ENCODE measurements at regions not wholly inside any gene's neighbourhood (a gene's known extent, or its start where the extent isn't known, plus 50 kb on each side); places are given as distances from the start of the nearest gene placed in this dataset.

DNA sequence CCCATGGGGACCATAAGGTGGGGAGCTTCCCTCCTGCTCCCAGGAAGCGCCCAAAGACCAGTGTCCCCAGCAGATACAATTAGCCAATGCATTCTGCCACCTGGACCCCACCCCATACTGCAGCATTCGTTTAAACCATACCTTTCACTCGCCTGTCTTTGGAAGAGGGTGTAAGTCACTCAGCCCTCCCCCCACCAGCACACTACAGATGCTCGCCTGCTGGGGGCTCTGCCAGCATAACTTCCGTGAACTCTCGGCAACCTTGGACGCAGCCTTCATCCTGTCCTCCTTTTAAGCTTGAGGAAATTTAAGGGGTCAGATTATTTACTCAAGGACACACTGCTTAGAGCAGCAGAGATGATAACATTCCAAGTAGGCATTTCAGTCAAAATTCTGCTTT, 94.4 kb upstream of the NAA20 start:
- H4K20me1 ChIP-seq (ENCODE audit: insufficient read depth, low read length): no peaks in the 10 kb centered on the region
- no peak for TF ChIP-seq EZH2 (IDR thresholded peaks at IDR 0.05; ENCODE audit: borderline replicate concordance, low read depth, low read length, severe bottlenecking)
- TF ChIP-seq, protein P1, sequence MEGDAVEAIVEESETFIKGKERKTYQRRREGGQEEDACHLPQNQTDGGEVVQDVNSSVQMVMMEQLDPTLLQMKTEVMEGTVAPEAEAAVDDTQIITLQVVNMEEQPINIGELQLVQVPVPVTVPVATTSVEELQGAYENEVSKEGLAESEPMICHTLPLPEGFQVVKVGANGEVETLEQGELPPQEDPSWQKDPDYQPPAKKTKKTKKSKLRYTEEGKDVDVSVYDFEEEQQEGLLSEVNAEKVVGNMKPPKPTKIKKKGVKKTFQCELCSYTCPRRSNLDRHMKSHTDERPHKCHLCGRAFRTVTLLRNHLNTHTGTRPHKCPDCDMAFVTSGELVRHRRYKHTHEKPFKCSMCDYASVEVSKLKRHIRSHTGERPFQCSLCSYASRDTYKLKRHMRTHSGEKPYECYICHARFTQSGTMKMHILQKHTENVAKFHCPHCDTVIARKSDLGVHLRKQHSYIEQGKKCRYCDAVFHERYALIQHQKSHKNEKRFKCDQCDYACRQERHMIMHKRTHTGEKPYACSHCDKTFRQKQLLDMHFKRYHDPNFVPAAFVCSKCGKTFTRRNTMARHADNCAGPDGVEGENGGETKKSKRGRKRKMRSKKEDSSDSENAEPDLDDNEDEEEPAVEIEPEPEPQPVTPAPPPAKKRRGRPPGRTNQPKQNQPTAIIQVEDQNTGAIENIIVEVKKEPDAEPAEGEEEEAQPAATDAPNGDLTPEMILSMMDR (IDR thresholded peaks at IDR 0.05; ENCODE audit: borderline replicate concordance, extremely low read depth, low read length, poor library complexity, severe bottlenecking): no peak
- ATAC-seq (ENCODE audit: insufficient read depth, low read depth) (no peak), DNase-seq (no peak)
- no peak overlapping the region for H3K9ac ChIP-seq (ENCODE audit: low read depth, low read length)
- no peak overlapping the region for H3K4me2 ChIP-seq (ENCODE audit: insufficient read depth, low read length)
- no peaks in the 10 kb centered on the region for H3K79me2 ChIP-seq (ENCODE audit: insufficient read depth, low read length)
- H3K27me3 ChIP-seq (ENCODE audit: insufficient read depth, low read length, poor library complexity): no peaks in the 10 kb centered on the region
- H3K4me3 ChIP-seq (ENCODE audit: low read depth in 1 of 2, low read length in 2 of 2): no peak overlapping the region
- no peaks in the 10 kb centered on the region for H3K9me3 ChIP-seq (ENCODE audit: insufficient read depth, low read length, severe bottlenecking)
- H2AFZ ChIP-seq (ENCODE audit: low read depth, low read length): no peak overlapping the region
- H3K36me3 ChIP-seq (ENCODE audit: insufficient read depth, low read length): no peaks in the 10 kb centered on the region
- no peaks in the 10 kb centered on the region for H3K4me1 ChIP-seq (ENCODE audit: insufficient read depth, low read length)
- no peak overlapping the region for H3K27ac ChIP-seq (ENCODE audit: low read length)

DNA sequence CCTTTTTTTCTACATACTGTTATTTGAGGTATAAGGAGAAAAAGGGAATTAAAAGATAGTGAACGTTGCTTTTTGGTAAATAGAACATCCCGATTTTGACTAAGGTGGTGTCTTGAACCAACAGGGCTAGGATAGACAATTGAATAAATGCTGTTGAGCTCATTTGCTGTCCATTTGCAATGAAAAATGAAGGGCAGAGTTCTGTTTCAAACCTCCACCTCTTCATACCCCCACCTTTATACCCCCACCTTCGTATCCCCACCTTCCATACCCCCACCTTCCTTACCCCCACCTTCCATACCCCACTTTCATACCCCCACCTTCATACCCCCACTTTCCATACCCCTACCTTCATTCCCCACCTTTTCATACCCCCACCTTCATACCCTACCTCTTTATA, 93.4 kb upstream of the NAA20 start:
- ATAC-seq (ENCODE audit: insufficient read depth, low read depth) (no peak), DNase-seq (no peak)
- Histone ChIP-seq H3K79me2 (ENCODE audit: insufficient read depth, low read length) (no peaks in the 10 kb centered on the region), H3K36me3 (ENCODE audit: insufficient read depth, low read length) (no peaks in the 10 kb centered on the region), H3K4me3 (ENCODE audit: low read depth in 1 of 2, low read length in 2 of 2) (no peak overlapping the region), H4K20me1 (ENCODE audit: insufficient read depth, low read length) (no peaks in the 10 kb centered on the region), H2AFZ (ENCODE audit: low read depth, low read length) (no peak overlapping the region), H3K27ac (ENCODE audit: low read length) (no peak overlapping the region), H3K27me3 (ENCODE audit: insufficient read depth, low read length, poor library complexity) (no peaks in the 10 kb centered on the region), H3K9ac (ENCODE audit: low read depth, low read length) (no peak overlapping the region), H3K4me1 (ENCODE audit: insufficient read depth, low read length) (no peaks in the 10 kb centered on the region), H3K9me3 (ENCODE audit: insufficient read depth, low read length, severe bottlenecking) (no peaks in the 10 kb centered on the region), H3K4me2 (ENCODE audit: insufficient read depth, low read length) (no peak overlapping the region)
- TF ChIP-seq, protein P1 (IDR thresholded peaks at IDR 0.05; ENCODE audit: borderline replicate concordance, extremely low read depth, low read length, poor library complexity, severe bottlenecking): no peak
- TF ChIP-seq EZH2 (IDR thresholded peaks at IDR 0.05; ENCODE audit: borderline replicate concordance, low read depth, low read length, severe bottlenecking): no peak

DNA sequence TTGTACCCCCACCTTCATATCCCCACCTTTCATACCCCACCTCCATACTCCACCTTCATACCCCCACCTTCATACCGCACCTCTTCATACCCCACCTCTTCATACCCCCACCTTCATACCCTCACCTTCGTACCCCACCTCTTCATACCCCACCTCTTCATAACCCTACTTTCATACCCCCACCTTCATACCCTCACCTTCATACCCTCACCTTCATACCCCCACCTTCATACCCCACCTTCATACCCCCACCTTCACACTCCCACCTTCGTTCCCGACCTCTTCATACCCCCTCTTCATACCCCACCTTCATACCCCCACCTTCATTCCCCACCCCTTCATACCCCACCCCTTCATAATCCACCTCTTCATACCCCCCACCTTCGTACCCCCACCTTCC, 92.9 kb upstream of the NAA20 start:
- ATAC-seq (ENCODE audit: insufficient read depth, low read depth) (no peak), DNase-seq (no peak)
- Histone ChIP-seq H3K4me1 (ENCODE audit: insufficient read depth, low read length) (no peaks in the 10 kb centered on the region), H3K9ac (ENCODE audit: low read depth, low read length) (no peak overlapping the region), H2AFZ (ENCODE audit: low read depth, low read length) (no peak overlapping the region), H4K20me1 (ENCODE audit: insufficient read depth, low read length) (no peaks in the 10 kb centered on the region), H3K4me2 (ENCODE audit: insufficient read depth, low read length) (no peak overlapping the region), H3K27ac (ENCODE audit: low read length) (no peak overlapping the region), H3K4me3 (ENCODE audit: low read depth in 1 of 2, low read length in 2 of 2) (no peak overlapping the region), H3K9me3 (ENCODE audit: insufficient read depth, low read length, severe bottlenecking) (no peaks in the 10 kb centered on the region), H3K27me3 (ENCODE audit: insufficient read depth, low read length, poor library complexity) (no peaks in the 10 kb centered on the region), H3K36me3 (ENCODE audit: insufficient read depth, low read length) (no peaks in the 10 kb centered on the region), H3K79me2 (ENCODE audit: insufficient read depth, low read length) (no peaks in the 10 kb centered on the region)
- TF ChIP-seq, protein P1 (IDR thresholded peaks at IDR 0.05; ENCODE audit: borderline replicate concordance, extremely low read depth, low read length, poor library complexity, severe bottlenecking): no peak
- TF ChIP-seq EZH2 (IDR thresholded peaks at IDR 0.05; ENCODE audit: borderline replicate concordance, low read depth, low read length, severe bottlenecking): no peak

DNA sequence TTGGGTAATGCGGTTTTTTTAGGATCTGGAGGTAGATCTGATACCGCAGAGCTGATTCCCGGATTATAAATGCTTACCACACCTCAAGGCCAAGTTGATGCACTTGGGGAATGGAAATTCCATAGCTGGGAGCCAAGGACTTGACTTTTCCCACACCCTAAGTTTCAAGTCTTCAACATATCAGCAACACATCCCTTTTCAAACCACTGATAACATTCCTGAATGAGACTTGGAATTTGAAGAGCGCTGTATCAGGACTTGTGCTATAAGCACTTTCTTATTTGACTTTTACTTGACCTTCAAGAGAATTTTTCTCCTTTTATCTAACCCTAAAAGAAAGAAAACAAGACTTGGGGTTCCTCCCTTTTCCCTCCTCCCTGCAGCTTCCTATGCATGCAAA, 90.6 kb upstream of the NAA20 start:
- Histone ChIP-seq H2AFZ (ENCODE audit: low read depth, low read length) (no peak overlapping the region), H3K4me2 (ENCODE audit: insufficient read depth, low read length) (no peak overlapping the region), H3K9ac (ENCODE audit: low read depth, low read length) (no peak overlapping the region), H3K27ac (ENCODE audit: low read length) (no peak overlapping the region), H3K79me2 (ENCODE audit: insufficient read depth, low read length) (no peaks in the 10 kb centered on the region), H4K20me1 (ENCODE audit: insufficient read depth, low read length) (no peaks in the 10 kb centered on the region), H3K27me3 (ENCODE audit: insufficient read depth, low read length, poor library complexity) (no peaks in the 10 kb centered on the region), H3K4me1 (ENCODE audit: insufficient read depth, low read length) (no peaks in the 10 kb centered on the region), H3K9me3 (ENCODE audit: insufficient read depth, low read length, severe bottlenecking) (no peaks in the 10 kb centered on the region), H3K4me3 (ENCODE audit: low read depth in 1 of 2, low read length in 2 of 2) (no peak overlapping the region), H3K36me3 (ENCODE audit: insufficient read depth, low read length) (no peaks in the 10 kb centered on the region)
- TF ChIP-seq, protein P1 (IDR thresholded peaks at IDR 0.05; ENCODE audit: borderline replicate concordance, extremely low read depth, low read length, poor library complexity, severe bottlenecking): no peak
- no peak for TF ChIP-seq EZH2 (IDR thresholded peaks at IDR 0.05; ENCODE audit: borderline replicate concordance, low read depth, low read length, severe bottlenecking)
- no peak for ATAC-seq (ENCODE audit: insufficient read depth, low read depth)
- no peak for DNase-seq

Measured in DND-41 (cell line).